Epithelial cell of prostate (primary cell): ENCODE measurements at regions not wholly inside any gene's neighbourhood (a gene's known extent, or its start where the extent isn't known, plus 50 kb on each side); places are given as distances from the start of the nearest gene placed in this dataset.
"Not testable (repeated sequence)": the region's sequence is repeated elsewhere in the genome, so short reads cannot be mapped to it uniquely, and the experiment has no call there.

ENCODE experiments used
- DNase-seq: peaks from one replicate; pipeline ENCODE4 v3.0.0-alpha.2; 2011; ENCODE audit warnings: low read depth, low spot score
- H3K27ac ChIP-seq: fragments of 450-650 bp; 2 replicates; pipeline ENCODE4 v1.5.1; 2017; ENCODE audit warnings: mild to moderate bottlenecking

DNA sequence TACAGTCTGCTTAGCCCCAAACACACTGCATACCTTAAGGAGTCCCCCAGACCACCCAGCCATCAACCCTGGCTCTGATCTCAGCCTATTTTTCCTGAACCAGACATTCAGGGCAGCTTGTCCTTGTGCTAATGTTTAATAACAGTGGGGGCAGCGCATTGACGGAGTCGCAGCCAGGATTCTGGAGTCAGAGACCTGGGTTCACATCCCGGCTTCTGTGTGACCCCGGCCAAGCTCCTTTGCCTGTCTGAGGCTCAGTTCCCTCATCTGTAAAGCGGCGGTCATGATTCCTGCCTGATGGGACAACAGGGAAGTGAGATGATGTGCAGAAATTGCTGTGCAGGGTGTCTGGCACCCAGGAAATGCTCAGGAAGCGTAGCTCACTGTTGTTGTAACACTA lies 63.1 kb downstream of the MATN1 start:
- DNase-seq = no peak
- H3K27ac ChIP-seq = no peak overlapping the region

DNA sequence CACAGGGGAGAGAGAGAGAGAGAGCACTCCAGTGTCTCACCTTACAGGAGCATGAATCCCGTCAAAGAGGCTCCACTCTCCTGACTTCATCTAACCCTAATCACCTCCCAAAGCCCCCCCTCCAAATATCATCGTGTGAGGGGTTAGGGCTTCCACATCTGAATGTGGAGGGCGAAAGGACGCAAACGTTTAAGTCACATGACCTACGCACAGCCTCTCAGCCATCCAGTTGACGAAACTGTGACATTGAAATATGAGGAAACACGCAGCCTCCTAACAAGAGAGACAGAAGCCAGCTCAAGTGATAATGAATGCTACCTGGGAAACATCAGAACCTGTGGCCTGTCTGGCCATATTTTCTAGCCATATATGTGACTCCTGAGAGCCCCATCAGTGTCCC lies 63.7 kb downstream of the MATN1 start:
- H3K27ac ChIP-seq = no peak overlapping the region
- no peak for DNase-seq

DNA sequence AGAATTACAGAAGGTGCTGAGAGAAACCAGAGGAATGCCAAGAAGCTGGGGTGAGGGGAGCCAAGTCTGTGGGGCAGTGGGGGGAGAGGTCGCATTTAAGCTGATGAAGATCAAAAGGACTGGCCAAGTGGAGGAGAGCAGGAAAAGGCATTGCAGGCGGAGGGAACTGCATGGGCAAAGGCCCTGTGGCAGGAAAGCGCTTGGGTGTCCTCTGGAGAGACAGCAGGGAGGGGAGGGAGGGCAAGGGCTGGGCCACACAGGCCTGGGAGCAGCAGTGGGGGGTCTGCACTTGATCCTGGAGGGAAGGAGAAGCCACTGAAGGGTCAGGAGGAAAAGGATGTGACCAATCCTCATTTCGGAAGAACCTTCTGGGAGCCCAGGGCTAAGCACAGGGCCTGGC lies 65.0 kb downstream of the MATN1 start:
- not testable (repeated sequence) for DNase-seq, H3K27ac ChIP-seq

DNA sequence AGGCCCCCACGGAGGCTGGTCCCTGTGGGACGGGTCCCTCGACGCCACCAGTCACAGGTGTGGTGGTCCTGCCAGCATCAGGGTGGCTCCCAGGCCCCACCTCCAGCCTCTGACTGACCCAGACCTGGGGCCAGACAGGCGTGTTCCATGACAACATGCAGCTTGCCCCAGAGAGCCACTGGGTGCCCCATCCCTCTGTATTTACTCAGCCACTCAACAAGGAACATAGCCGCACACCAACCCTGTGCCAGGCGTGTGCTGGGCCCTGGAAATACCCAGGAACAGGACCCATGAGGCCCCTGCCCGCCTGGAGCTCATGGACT lies 65.4 kb downstream of the MATN1 start:
- no peak overlapping the region for H3K27ac ChIP-seq
- DNase-seq = no peak

DNA sequence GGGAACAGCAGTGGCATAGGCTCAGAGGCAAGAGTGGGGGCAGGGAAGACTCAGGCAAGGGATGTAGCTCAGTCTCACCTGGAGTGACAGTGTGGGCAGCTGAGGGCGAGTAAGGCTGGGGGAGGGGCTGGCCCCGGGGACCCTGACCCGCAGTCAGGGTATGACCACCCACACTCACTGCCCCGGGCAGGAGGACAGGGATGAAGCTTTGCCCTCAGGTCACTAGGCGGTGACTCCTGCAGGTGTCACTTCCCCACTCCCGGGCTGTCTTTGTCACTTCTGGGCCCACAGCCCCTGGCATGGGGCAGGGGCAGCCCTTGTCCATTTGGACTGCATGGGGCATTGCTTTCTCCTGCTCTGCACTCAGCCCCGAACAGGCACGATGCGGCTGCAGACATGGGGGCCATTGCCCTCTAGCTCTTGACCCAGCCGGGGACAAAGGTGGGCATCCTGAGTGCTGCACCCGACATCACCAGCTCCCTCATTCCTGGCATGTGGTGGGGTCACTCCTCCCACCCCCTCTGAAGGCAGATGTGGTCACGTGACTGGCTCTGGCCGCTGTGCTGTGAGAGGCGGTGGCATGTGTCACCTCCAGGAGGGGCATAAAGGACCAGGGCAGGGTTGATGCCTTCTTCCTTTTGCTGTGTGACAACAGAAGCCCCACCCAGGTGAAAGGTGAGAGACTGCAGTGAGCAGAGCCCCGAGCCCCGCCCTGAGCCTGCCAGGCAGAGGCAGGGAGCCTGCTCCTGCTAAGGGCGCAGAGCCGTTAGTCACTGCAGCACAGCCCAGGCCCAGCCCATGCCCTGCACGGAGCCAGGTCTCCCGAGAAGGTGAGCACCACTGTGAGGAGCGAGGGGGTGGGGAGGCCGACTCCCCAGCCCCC lies 66.0 kb downstream of the MATN1 start:
- DNase-seq = no peak
- H3K27ac ChIP-seq = no peak overlapping the region

DNA sequence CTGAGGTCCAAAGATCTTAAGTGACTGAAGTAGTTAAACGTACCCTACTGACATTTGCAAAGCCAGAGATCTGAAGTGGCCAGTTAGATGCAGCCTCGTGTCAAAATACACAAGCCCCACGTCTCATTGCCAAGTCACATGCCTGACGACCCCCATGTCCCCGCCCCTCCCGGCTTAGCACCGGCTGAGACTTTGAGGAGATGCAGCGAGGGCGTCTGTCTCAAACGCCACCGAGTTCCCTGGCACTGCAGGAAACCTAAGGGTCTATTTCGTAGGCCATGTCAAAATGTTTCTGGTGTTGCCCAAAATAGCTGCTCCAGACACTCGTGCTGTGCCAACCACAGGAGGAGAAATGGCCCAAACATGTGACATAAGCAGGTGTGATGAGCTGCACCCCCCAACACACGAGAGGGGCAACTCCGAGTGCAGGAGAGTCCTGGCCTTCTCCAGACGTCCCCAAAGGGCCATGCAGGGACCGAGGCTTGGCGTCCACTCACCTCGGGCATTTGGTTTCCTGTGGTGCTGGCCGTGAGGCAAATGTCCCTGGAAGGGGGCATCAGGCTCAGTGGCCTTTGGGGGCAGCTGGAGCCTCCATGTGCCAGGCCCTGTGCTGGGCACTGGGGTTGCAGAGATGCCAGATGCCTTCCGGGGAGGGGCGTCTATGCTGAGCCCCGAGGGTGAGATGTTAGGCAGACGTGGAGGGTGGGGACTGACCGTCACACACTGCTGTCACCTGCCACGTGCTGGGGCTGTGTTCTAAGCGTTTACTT lies 67.0 kb downstream of the MATN1 start:
- H3K27ac ChIP-seq = no peak overlapping the region
- DNase-seq = no peak

GRCh38 chr1:30655672-30656071 lies 67.7 kb downstream of the MATN1 start:
- no peak for DNase-seq
- no peak overlapping the region for H3K27ac ChIP-seq

GRCh38 chr1:30654188-30654587 lies 69.2 kb downstream of the MATN1 start:
- no peak for DNase-seq
- H3K27ac ChIP-seq = no peak overlapping the region

DNA sequence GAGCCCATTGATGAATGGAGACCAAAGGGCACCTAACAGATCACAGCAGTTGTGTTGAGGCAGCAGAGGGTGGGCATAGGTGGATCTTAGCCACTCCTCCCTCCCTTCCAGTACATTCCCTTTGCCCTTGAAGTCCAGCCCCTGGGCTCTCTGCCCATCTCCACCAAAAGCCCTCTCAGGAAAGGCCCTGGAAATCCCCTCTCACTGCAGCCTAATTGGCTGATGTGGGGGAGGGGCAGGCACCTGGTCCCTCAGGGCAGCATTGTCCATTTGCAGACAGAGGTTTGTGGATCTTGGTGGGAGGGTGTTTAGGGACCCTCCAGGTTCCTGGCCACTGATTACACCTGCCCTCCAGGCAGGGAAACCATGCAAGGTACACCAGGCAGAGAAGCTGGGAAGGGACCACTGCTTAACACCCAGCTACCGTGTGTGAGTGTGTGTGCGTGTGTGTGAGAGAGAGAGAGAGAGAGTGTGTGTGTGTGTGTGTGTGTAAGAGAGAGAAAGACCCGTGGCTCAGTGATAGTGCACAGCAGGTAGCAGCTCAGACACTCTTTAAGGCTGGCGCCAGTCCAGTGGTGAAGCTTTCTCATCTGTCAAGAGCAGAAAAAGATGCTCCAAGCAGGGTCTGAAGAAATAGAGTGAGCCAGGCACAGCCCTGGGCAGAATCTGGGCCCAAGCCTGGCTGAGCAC lies 71.1 kb downstream of the MATN1 start:
- DNase-seq = no peak
- no peak overlapping the region for H3K27ac ChIP-seq

DNA sequence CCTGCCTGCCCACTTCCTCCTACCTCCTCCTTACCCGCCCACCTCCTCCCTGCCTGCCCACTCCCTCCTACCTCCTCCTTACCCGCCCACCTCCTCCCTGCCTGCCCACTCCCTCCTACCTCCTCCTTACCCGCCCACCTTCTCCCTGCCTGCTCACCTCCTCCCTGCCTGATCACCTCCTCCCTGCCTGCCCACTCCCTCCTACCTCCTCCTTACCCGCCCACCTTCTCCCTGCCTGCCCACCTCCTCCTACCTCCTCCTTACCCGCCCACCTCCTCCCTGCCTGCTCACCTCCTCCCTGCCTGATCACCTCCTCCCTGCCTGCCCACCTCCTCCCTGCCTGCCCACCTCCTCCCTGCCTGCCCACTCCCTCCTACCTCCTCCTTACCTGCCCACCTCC lies 72.0 kb downstream of the MATN1 start:
- DNase-seq = not testable (repeated sequence)
- H3K27ac ChIP-seq = peak overlapping the region; percentile 99

DNA sequence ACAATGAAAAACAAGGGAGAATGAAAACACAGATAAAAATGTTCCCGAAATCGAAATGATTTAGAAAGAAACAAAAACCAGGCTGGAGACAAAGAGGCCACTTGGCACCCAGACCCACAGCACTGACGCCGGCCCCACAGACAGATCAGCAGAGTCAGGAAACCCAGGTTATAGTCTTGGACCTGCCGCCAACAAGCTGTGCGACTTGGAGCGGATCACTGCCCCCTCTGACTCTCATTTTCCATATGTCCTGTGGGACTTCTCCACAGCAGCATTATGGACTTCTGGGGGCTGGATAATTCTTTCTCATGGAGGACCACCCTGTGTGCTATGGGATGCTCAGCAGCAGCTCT lies 72.4 kb downstream of the MATN1 start:
- DNase-seq = no peak
- H3K27ac ChIP-seq = peak overlapping the region; percentile 99

DNA sequence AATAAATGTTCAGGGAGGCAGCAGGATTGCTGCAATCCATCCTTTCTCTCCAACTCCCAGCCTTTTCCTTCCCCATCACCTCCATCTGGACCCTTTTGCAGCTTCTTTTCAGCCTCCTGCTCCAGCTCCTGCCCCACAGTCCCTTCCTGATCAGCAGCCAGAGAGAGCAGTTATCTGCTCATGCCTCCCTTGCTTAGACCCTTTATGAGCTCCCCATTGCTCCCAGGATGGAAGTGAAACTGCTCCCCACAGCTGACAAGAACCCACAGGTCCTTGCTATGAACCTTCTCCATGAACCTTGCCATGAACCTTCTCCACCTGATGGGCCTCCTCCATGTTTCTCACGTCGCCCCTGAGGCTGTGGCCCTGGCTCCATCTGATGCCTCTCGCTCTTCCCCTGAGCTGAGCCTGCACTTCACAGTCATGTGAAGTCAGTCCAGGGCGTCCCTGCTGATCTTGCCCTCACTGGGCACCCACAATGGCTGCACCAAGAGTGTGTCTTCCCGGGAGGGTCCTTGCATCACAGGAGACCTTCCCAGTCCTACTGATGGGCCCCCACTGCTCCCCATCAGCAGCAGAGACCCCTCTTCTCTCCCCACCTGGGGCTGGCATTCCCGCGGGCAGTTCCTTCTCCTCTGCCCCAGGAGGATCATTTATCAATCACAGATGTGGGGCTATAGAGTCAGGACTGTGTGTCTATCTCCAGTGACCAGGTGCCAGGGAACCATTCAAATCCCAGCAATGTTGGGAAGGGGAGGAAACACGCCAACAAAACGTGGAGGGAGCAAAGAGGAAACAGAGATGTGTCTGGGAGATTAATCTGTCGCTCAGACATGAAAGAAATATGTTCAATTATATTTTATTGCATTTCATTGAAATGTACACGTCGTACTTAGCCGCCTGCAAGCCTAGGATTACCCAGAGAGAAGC lies 73.1 kb downstream of the MATN1 start:
- H3K27ac ChIP-seq = peak overlapping the region; percentile 99
- DNase-seq = no peak

GRCh38 chr1:30649321-30649991 lies 73.9 kb downstream of the MATN1 start:
- peak; percentile 97 for DNase-seq
- peak overlapping the region; percentile 99 for H3K27ac ChIP-seq

- DNase-seq = no peak
- peak overlapping the region; percentile 99 for H3K27ac ChIP-seq
Observed at GRCh38 chr1:30648408-30649000, 74.9 kb downstream of the MATN1 start.

- H3K27ac ChIP-seq = peak overlapping the region; percentile 99
- DNase-seq = peak; percentile 76
Observed at GRCh38 chr1:30645807-30646206, 77.6 kb downstream of the MATN1 start.

GRCh38 chr1:30642391-30643120 lies 80.8 kb downstream of the MATN1 start:
- DNase-seq = no peak
- no peak overlapping the region for H3K27ac ChIP-seq

GRCh38 chr1:30641572-30642353 lies 81.6 kb downstream of the MATN1 start:
- DNase-seq = no peak
- H3K27ac ChIP-seq = no peak overlapping the region
